Umbilical cord (tissue), 1 donor: ENCODE measurements at regions not wholly inside any gene's neighbourhood (a gene's known extent, or its start where the extent isn't known, plus 50 kb on each side); places are given as distances from the start of the nearest gene placed in this dataset.

Experiments used
- DNase-seq: peaks from one replicate; pipeline ENCODE4 v3.0.0-alpha.2; 2015; ENCODE audit warnings: low spot score

DNA sequence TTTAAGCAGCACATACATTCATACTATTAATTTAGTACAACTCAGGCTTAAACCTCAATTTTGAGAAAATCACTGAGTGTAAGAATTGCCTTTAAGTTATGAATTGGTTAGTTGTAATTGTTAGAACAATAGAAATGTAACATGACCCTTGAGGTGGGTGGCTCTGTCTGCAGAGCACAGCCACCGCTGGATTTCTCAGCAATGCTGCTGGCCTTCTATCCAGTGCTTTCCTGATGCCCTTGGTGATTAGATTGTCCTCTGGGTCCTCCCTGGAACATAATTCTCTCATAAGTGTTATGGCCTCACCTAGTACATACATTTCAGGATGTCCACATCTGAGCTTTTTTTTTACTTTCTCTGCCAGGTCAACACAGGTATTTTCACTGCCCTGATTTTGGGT, 213.2 kb downstream of the SLC7A11 start:
- no peak for DNase-seq

GRCh38 chr4:138021139-138021830, 220.9 kb downstream of the SLC7A11 start:
- peak; percentile 40 for DNase-seq

- no peak for DNase-seq
Measured at GRCh38 chr4:138014590-138015288, 227.4 kb downstream of the SLC7A11 start.

- no peak for DNase-seq
Measured at GRCh38 chr4:138013625-138014024, 228.5 kb downstream of the SLC7A11 start.

GRCh38 chr4:138010639-138011038, 231.5 kb downstream of the SLC7A11 start:
- peak; percentile 57 for DNase-seq

- DNase-seq, result no peak
Measured at GRCh38 chr4:138007572-138007971, 234.6 kb downstream of the SLC7A11 start.

DNA sequence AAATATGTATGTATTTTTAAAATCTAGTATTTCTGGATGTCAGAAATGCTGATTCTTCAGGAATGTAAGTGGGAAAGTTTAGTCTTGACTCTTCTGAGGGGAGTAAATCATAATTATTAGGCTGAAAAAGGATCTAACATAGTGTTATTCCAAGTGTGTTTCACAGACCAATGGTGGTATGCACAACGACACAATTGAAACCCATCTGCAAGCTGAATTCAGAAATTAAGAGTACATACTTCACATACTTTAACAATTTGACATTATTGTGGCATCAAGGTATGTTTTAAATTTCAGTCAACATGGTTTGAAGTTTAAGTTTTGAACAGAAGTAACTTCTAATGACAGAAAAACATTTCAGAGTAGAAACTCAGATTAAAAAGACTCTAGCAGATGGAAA, 236.7 kb downstream of the SLC7A11 start:
- DNase-seq, result no peak

DNA sequence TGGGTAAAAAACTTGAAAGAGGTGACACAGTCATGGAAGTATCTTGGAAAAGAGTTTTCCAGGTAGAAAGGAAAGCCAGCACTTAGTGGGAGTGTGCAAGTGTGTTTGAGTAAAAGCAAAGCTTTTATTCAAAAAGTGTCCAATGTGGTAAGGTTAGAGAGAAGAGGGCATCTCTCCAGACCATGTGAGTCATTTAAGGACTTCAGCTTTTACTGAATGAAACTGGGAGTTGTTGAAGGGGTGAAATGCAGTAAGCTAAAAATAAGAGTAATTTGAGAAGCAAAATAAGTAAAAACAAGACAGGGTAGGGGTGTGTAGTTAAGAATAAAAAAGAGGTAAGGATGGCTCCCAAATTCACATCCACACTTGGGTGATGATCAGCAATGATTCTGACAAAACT, 238.9 kb downstream of the SLC7A11 start:
- DNase-seq, result no peak

DNA sequence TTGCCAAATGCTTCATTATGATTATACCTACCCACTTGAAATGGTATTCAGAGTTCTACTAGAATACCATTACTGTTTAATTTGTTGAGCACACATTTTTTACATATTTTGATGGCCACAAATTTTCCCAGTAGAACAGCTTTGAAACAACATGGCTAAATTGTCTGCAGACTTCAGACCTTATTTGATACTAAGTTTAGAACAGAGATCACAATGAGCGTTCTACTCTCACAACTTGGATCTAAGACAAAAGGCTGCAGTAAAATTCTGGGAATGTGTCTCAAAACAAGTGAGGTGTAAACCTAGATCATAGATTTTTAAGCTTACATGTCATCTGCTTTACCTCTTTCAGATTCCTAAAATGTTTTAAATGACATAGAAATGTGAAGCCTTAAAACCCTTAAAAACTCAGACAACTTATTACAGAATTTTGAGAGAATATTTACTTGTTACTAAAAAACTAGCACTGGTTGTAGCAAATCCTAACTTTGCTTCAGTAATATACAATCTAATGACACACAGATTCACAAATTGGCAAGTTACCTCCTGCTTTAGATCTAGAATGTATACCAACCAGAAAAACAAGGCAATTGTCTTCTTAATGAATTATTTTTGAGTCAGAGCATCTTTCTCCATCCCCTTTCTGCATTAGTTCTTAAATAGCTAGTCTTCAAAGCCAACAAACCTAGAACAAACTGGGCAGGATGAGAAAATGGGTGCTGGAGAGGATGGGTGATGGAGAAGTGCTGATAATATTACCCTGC, 243.3 kb downstream of the SLC7A11 start:
- DNase-seq, result no peak

- no peak for DNase-seq
Measured at GRCh38 chr4:137997496-137997895, 244.7 kb downstream of the SLC7A11 start.

GRCh38 chr4:137994853-137995252, 247.3 kb downstream of the SLC7A11 start:
- peak; percentile 49 for DNase-seq

DNA sequence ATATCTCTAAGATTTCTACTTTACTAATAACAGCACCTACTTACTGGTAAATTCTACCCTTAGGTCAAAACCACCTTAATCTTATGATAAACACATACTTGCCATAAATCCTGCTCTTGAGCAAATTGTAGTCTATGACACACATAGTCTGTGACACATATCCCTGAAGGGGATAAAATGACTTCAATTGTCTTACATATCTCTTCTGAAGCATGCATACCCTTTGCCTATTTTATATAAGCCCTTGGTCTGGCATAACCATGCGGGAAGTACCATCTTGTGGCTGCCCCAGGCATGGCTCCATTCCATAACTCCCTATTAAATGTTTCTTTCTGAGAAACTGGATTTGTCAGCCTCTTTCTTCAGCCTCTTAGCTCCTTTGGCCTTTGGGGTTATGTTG, 248.9 kb downstream of the SLC7A11 start:
- DNase-seq, result no peak

DNA sequence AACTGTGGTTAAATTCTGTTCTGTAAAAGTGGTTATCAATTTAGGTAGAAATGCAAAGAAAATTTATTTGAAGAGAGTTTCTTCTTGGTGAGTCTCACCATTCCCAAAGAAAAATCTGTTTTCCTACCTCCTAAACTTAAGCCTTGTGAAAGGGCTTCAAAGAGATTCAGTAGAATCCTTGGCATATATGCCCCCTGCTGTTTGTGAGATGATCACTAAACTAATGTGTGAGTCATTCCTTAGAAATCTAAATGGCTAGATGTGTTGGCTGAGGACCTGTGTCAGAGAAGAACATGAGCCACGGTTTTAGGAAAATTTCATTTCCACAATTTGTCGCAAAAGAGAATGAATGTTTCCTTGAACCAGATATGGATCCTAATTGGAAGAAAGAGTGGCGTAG, 260.9 kb downstream of the SLC7A11 start:
- DNase-seq, result no peak

DNA sequence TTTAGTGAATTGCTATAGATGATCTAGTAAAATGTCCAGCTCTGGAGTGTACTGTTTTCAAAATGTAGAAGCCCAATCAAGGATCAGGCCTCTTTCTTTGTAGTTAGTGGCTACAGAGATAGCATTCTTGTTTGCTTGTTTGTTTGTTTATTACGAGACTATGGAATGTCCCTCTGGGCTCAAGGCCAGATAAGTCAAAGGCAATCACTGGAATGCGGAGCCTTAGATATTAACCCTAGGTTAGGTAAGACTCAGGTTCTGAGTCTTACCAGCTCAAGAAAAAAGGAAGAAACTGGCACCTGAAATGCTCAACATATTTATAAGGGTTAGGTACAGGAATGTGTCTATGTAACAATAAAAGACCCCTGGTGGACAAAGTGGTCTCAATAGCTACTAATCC, 261.5 kb downstream of the SLC7A11 start:
- no peak for DNase-seq

DNA sequence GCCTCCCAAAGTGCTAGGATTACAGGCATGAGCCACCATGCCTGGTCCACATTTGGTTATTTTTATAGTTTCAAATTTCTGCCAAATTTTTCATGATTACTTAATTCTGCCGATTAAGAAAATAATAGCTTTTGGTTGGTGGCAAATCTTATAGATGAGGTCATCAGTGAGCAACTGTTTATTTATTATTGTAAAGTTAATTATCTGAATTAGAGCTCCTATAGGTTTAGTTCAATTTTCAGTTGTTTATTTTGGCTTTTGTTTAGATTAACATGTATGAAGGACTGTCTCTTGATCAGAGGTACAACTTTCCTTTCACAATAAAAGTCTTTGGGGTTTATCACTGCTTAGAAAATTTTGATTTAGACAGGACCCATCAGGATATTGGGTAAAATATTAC, 262.2 kb downstream of the SLC7A11 start:
- DNase-seq, result no peak

GRCh38 chr4:137968956-137969678, 273.0 kb downstream of the SLC7A11 start:
- DNase-seq, result peak; percentile 2

DNA sequence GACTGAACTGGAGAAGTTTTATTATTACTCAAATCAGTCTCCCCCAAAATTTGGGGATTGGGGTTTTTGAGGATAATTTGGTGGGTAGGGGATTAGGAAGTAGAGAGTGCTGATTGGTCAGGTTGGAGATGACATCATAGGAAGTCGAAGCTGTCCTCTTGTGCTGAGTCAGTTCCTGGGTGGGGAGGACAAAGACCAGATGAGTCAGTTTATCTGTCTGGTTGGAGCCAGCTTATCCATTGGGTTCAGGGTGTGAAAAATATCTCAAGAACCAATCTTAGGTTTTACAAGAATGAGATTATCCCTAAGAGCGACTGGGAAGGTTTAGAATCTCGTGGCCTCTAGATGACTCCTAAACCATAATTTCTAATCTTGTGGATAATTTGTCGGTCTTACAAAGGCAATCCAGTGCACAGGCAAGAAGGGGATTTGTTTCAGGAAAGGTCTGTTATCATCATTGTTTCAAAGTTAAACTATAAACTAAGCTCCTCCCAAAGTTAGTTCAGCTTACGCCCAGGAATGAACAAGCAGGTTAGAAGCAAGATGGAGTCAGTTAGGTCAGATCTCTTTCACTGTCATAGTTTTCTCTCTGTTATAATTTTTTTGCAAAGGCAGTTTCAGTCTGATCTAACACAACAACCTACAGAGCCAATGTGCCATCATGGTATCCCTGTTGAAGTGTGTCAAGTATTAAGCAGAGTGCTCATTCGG, 274.5 kb downstream of the SLC7A11 start:
- no peak for DNase-seq

DNA sequence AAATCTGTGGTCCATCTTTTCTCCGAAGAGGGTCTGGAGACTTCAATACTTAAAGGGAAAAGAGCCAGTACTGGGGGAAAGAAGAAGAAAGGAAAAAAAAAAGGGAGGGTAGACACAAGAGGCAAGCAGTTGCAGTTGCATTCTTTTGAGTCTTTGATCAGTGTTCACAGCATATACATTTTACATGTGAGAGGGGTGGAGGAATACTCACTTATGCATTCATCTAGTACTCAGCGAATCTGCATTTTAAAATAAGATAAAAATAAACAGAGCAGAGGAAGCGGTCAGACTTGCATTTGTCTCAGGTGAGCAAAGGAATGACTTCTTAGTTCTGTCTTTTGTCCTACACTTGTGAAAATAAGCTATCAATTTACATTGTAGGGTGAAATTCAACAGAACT, 275.6 kb downstream of the SLC7A11 start:
- DNase-seq, result no peak

GRCh38 chr4:137961051-137961438, 281.1 kb downstream of the SLC7A11 start:
- DNase-seq, result peak; percentile 49

DNA sequence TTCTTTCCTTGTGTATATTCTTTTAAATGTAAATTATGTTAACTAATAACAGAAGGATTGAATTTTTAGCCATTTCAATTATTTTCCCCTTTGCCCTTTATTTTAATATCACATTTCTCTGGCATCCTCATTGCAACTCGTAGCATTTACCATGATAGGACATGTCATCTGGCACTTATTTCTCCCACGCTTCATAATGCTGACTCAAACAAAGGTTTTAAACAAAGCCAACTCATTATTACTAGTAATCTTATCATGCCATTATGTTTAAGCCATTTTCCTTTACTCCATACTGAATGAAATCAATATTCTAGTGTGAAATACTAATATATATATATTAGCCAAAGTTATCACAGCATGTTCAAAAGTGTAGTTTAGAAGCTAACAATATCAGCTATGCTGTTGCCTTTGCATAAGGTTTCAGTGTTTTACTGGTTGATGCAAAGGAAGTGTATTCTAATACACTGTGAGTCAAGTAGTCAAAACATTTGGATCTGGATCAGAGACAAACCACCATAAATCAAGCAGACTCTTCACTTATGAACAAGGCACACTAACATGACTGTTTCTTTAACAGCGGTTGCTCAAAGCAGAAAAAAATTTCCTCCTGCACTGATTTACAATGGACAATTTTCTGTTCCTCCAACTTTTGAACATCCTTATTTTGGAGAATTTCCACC, 281.6 kb downstream of the SLC7A11 start:
- peak; percentile 66 for DNase-seq

DNA sequence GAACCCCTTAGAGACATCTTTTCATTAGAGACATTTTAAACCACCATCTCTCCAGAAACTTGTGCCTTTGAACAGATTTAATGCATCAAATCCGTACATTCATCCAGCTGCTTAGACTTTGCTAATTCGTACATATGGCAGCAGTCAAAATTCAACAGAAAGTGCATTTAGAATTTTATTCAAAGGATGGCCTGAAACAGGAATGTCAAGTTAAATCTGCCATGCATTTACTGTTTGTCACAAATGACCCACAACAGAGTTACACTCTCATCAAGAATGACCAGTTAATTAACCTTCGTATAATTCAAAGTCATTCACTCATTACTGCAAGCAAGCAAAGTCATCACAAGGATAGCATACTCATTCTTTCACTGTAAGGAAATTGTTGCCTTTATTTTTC, 284.3 kb downstream of the SLC7A11 start:
- peak; percentile 29 for DNase-seq
